Hematopoietic multipotent progenitor cell treated with erythropoietin and hydrocortisone succinate and interleukin-3 and kit ligand, for 15 days (in vitro differentiated cells): ENCODE measurements at regions not wholly inside any gene's neighbourhood (a gene's known extent, or its start where the extent isn't known, plus 50 kb on each side); places are given as distances from the start of the nearest gene placed in this dataset.
"Not testable (repeated sequence)": the region's sequence is repeated elsewhere in the genome, so short reads cannot be mapped to it uniquely, and the experiment has no call there.

Experiments
- DNase-seq: peaks from one replicate; pipeline ENCODE4 v3.0.0-alpha.2; 2015; ENCODE audit warnings: low spot score

- DNase-seq: no peak
Measured at GRCh38 chr16:9014389-9014788, 50.7 kb upstream of the USP7 start.

- DNase-seq: no peak
Measured at GRCh38 chr16:9015489-9015888, 51.8 kb upstream of the USP7 start.

- not testable (repeated sequence) for DNase-seq
Measured at GRCh38 chr16:9016005-9016404, 52.3 kb upstream of the USP7 start.

GRCh38 chr16:9016824-9017223 is 53.1 kb upstream of the USP7 start:
- no peak for DNase-seq

GRCh38 chr16:9027070-9027799 is 63.5 kb upstream of the USP7 start:
- no peak for DNase-seq

GRCh38 chr16:9028491-9028890 is 63.0 kb upstream of the HAPSTR1 start:
- not testable (repeated sequence) for DNase-seq

- DNase-seq: no peak
Measured at GRCh38 chr16:9031107-9031506, 60.3 kb upstream of the HAPSTR1 start.

GRCh38 chr16:9033125-9033830 is 58.2 kb upstream of the HAPSTR1 start:
- DNase-seq: peak; percentile 51

- DNase-seq: no peak
Measured at GRCh38 chr16:9034056-9034455, 57.4 kb upstream of the HAPSTR1 start.

- no peak for DNase-seq
Measured at GRCh38 chr16:9035996-9036395, 55.4 kb upstream of the HAPSTR1 start.

GRCh38 chr16:9039210-9039609 is 52.2 kb upstream of the HAPSTR1 start:
- no peak for DNase-seq

GRCh38 chr16:9040800-9041412 is 50.5 kb upstream of the HAPSTR1 start:
- no peak for DNase-seq
